22Rv1 (cell line): ENCODE measurements at regions not wholly inside any gene's neighbourhood (a gene's known extent, or its start where the extent isn't known, plus 50 kb on each side); places are given as distances from the start of the nearest gene placed in this dataset.

Source experiments
- H3K27ac ChIP-seq: fragments of 450-650 bp; 2 replicates; pipeline ENCODE4 v1.5.1; 2017
- CTCF ChIP-seq: fragments of 450-650 bp; IDR thresholded peaks from 2 replicates; pipeline ENCODE4 v1.5.1; 2017; ENCODE audit warnings: mild to moderate bottlenecking
- ZFX ChIP-seq: fragments of 450-650 bp; IDR thresholded peaks from 2 replicates; pipeline ENCODE4 v1.6.1; 2017; ENCODE audit warnings: antibody characterized with exemption, borderline replicate concordance

DNA sequence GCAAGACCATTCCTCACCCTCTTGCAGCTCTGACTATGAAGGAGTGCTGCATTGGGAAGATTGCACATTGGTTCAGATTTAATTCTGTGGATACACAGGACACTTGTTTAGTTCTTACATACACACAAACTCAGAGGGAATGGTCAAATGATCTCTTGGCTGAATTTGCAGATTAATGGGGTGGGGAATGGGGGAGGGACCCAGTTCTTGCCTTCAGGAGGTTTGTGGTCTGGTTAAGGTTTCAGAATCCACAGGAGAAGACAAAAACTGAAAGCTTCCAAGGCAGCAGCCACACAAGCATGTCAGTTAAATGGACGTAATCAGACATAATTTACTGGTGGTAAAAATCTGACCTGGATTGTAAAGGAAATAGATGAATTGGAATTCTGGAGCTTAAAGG lies 257.1 kb upstream of the ROPN1 start:
- H3K27ac ChIP-seq, result no peak overlapping the region
- TF ChIP-seq CTCF, result no peak

GRCh38 chr3:124250053-124250452 lies 258.1 kb upstream of the ROPN1 start:
- H3K27ac ChIP-seq, result no peak overlapping the region
- TF ChIP-seq ZFX (no peak), CTCF (no peak)

DNA sequence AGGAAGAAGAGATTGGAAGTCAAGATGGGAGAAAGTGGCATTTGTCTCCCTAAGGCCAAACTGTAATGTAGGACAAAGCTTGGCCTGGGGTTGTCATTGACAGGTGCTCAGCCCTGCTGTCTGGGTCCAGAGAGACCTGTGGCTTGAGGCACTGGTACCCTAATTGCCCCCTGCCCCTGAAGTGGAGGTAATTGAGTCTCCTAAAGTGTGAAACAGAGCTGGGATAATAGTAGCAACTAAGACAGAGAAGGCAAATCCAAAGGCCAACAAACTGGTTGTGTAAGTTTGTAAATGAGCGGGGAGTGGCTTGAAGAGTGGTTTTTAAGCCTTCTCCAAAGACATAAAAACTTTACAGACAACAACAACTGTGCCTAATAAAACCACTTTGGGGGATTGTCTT lies 264.2 kb upstream of the ROPN1 start:
- H3K27ac ChIP-seq, result no peak overlapping the region
- TF ChIP-seq ZFX, result no peak
- TF ChIP-seq CTCF, result no peak

DNA sequence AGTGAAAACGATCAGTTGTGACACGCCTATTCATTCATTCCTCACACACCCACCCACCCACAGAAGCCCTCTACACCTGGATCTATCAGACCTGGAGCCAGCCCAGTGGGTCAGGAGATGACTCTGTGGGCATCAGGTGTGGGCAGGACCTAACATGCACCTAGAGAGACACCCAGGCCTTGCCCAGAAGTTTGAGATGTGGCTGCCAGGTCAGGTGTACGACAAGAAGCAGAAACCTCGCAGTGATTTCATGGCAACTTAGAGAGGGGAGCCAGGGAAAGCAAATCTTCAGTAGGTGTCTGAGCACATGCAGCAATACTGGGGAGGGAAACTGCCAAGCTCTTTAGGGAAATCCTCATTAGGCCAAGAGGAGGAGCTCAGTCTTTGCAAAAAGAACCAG lies 264.7 kb upstream of the ROPN1 start:
- H3K27ac ChIP-seq, result no peak overlapping the region
- TF ChIP-seq ZFX (no peak), CTCF (no peak)

DNA sequence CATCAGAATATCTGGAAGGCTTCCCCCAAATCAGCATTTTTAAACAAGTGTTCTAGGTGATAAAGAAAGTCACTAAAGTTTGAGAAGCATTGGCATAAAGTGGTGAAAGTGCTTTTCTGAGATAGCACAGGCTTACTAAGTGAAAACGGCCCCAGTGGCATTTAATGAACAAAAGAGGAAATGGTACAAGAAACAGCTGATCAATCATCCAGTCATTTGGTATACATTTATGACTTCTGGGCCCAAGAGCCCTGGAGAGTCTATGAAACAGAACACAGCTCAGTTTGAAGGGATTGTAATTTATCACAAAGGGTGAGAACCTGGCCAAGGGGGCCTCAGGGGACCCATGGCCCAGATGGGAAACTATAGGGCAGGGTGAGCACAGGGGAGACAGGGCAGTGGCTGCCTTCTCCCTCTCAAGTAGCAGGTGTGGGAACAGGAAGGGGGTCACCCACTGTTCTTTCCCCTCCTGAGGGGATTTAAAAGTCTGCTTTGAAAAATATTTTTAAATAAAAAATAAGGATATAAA lies 265.5 kb upstream of the ROPN1 start:
- H3K27ac ChIP-seq, result no peak overlapping the region
- TF ChIP-seq ZFX, result no peak
- no peak for TF ChIP-seq CTCF

GRCh38 chr3:124258057-124258500 lies 266.2 kb upstream of the ROPN1 start:
- H3K27ac ChIP-seq, result no peak overlapping the region
- TF ChIP-seq ZFX, result no peak
- no peak for TF ChIP-seq CTCF

GRCh38 chr3:124260206-124260915 lies 268.4 kb upstream of the ROPN1 start:
- no peak for TF ChIP-seq ZFX
- TF ChIP-seq CTCF, result no peak
- no peak overlapping the region for H3K27ac ChIP-seq
